PFSK-1 (cell line): ENCODE measurements at regions not wholly inside any gene's neighbourhood (a gene's known extent, or its start where the extent isn't known, plus 50 kb on each side); places are given as distances from the start of the nearest gene placed in this dataset.

Experiments
- POLR2AphosphoS5 ChIP-seq: IDR thresholded peaks from 2 replicates; pipeline ENCODE4 v1.6.1; 2012; ENCODE audit warnings: low read depth, mild to moderate bottlenecking, control low read depth, low read length, moderate library complexity
- SIN3A ChIP-seq: IDR thresholded peaks from 2 replicates; pipeline ENCODE4 v1.6.1; 2012; ENCODE audit warnings: mild to moderate bottlenecking, low read length, moderate library complexity, borderline replicate concordance; ENCODE audit not compliant: insufficient read depth

DNA sequence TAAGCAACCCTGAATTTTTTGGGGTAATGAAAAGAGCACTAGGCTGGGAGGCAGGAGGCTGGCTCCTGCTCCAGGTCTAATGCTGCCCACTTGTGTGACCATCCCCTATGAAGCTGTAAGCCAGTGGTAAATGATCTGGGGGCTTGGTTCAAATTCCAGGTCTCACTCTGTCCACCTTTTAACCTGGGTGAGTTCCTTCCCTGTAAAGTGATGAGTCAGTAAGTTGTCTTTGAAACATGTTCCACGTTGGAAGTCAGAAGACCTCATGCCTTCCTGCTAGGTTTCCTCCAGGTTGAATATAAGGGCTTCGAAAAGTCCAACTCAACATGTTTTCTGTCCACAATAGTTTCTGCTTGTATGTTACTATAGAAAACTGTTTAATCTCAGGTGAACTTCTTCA lies 160.9 kb upstream of the MYT1L start:
- TF ChIP-seq SIN3A (no peak), POLR2AphosphoS5 (no peak)
